H9 (cell line): ENCODE measurements at regions not wholly inside any gene's neighbourhood (a gene's known extent, or its start where the extent isn't known, plus 50 kb on each side); places are given as distances from the start of the nearest gene placed in this dataset.

Experiments
- DNase-seq: peaks from one replicate; pipeline ENCODE4 v3.0.0-alpha.2; 2017
- H2AFZ ChIP-seq: one replicate; pipeline ENCODE4 v1.6.1; 2013; ENCODE audit warnings: mild to moderate bottlenecking, low read length, control low read depth, moderate library complexity
- H2AK5ac ChIP-seq: 2 replicates; pipeline ENCODE4 v1.6.1; 2013; ENCODE audit warnings: low read length, control low read depth, mixed read lengths; ENCODE audit not compliant: insufficient read length
- H2BK120ac ChIP-seq: one replicate; pipeline ENCODE4 v1.6.1; 2013; ENCODE audit warnings: low read depth, mild to moderate bottlenecking, low read length, control low read depth, inconsistent platforms; ENCODE audit not compliant: poor library complexity, severe bottlenecking
- H2BK12ac ChIP-seq: 2 replicates; pipeline ENCODE4 v1.6.1; 2013; ENCODE audit warnings: low read length, control low read depth, mixed read lengths, low read depth; ENCODE audit not compliant: insufficient read length
- H2BK15ac ChIP-seq: 2 replicates; pipeline ENCODE4 v1.6.1; 2013; ENCODE audit warnings: low read depth, low read length, control low read depth
- H2BK20ac ChIP-seq: one replicate; pipeline ENCODE4 v1.6.1; 2013; ENCODE audit warnings: low read depth, mild to moderate bottlenecking, low read length, control low read depth, inconsistent platforms; ENCODE audit not compliant: poor library complexity, severe bottlenecking
- H2BK5ac ChIP-seq: 2 replicates; pipeline ENCODE4 v1.6.1; 2013; ENCODE audit warnings: low read length, control low read depth, mixed read lengths; ENCODE audit not compliant: insufficient read length
- H3K14ac ChIP-seq: 2 replicates; pipeline ENCODE4 v1.6.1; 2013; ENCODE audit warnings: low read length, control low read depth; ENCODE audit not compliant: insufficient read depth
- H3K18ac ChIP-seq: 2 replicates; pipeline ENCODE4 v1.6.1; 2013; ENCODE audit warnings: low read depth, mild to moderate bottlenecking, mixed read lengths, low read length, control low read depth; ENCODE audit not compliant: insufficient read length
- H3K23ac ChIP-seq: 2 replicates; pipeline ENCODE4 v1.6.1; 2013; ENCODE audit warnings: low read length, control low read depth, mixed read lengths, low read depth; ENCODE audit not compliant: insufficient read length
- H3K23me2 ChIP-seq: 2 replicates; pipeline ENCODE4 v1.6.1; 2013; ENCODE audit warnings: low read depth, mild to moderate bottlenecking, mixed read lengths, low read length, control low read depth; ENCODE audit not compliant: insufficient read length, poor library complexity, severe bottlenecking
- H3K27ac ChIP-seq: 2 replicates; pipeline ENCODE4 v1.5.1; 2013; ENCODE audit warnings: low read length, control low read depth, mixed read lengths, low read depth; ENCODE audit not compliant: insufficient read length
- H3K27me3 ChIP-seq: 2 replicates; pipeline ENCODE4 v1.6.1; 2013; ENCODE audit warnings: low read length, control low read depth, inconsistent platforms; ENCODE audit not compliant: insufficient read depth
- H3K4ac ChIP-seq: 2 replicates; pipeline ENCODE4 v1.6.1; 2013; ENCODE audit warnings: low read depth, mild to moderate bottlenecking, control low read depth, inconsistent platforms, low read length, moderate library complexity
- H3K4me1 ChIP-seq: 2 replicates; pipeline ENCODE4 v1.6.1; 2013; ENCODE audit warnings: low read length, control low read depth, inconsistent platforms; ENCODE audit not compliant: insufficient read depth
- H3K4me2 ChIP-seq: 2 replicates; pipeline ENCODE4 v1.6.1; 2013; ENCODE audit warnings: low read length, control low read depth, mixed read lengths; ENCODE audit not compliant: insufficient read length, insufficient read depth
- H3K56ac ChIP-seq: 2 replicates; pipeline ENCODE4 v1.6.1; 2013; ENCODE audit warnings: low read depth, mild to moderate bottlenecking, mixed read lengths, low read length, control low read depth; ENCODE audit not compliant: insufficient read length
- H3K79me1 ChIP-seq: 2 replicates; pipeline ENCODE4 v1.6.1; 2013; ENCODE audit warnings: low read depth, mild to moderate bottlenecking, moderate library complexity, low read length, control low read depth, inconsistent platforms; ENCODE audit not compliant: insufficient read depth, poor library complexity, severe bottlenecking
- H3K79me2 ChIP-seq: 2 replicates; pipeline ENCODE4 v1.6.1; 2013; ENCODE audit warnings: low read length, control low read depth, inconsistent platforms; ENCODE audit not compliant: insufficient read depth
- H3K9ac ChIP-seq: 2 replicates; pipeline ENCODE4 v1.6.1; 2013; ENCODE audit warnings: low read length, control low read depth, mixed read lengths; ENCODE audit not compliant: insufficient read length; ENCODE audit errors: extremely low read depth
- H3K9me3 ChIP-seq: one replicate; pipeline ENCODE4 v1.6.1; 2013; ENCODE audit warnings: low read depth, low read length, inconsistent platforms; ENCODE audit not compliant: control insufficient read depth
- H3T11ph ChIP-seq: one replicate; pipeline ENCODE4 v1.6.1; 2013; ENCODE audit warnings: mild to moderate bottlenecking, low read length, control low read depth, inconsistent platforms
- H4K20me1 ChIP-seq: one replicate; pipeline ENCODE4 v1.6.1; 2013; ENCODE audit not compliant: control insufficient read depth, insufficient read length, insufficient read depth
- H4K5ac ChIP-seq: 2 replicates; pipeline ENCODE4 v1.6.1; 2013; ENCODE audit warnings: low read depth, mild to moderate bottlenecking, mixed read lengths, low read length, control low read depth; ENCODE audit not compliant: insufficient read length
- H4K8ac ChIP-seq: replicated peaks from 2 replicates; pipeline ENCODE4 v1.6.1; 2013; ENCODE audit warnings: low read length, control low read depth, mixed read lengths, low read depth; ENCODE audit not compliant: insufficient read length
- H4K91ac ChIP-seq: 2 replicates; pipeline ENCODE4 v1.6.1; 2013; ENCODE audit warnings: low read depth, mild to moderate bottlenecking, moderate library complexity, mixed read lengths, low read length, control low read depth; ENCODE audit not compliant: insufficient read length
- H3K27ac Mint-ChIP-seq, 3 experiments: 2 replicates in 2 of 3; 3 replicates in 1 of 3; pipeline ENCODE4 v1.8.0; 2020 to 2021; ENCODE audit warnings: mixed read lengths in 3 of 3, mild to moderate bottlenecking in 1 of 3, moderate library complexity in 1 of 3
- H3K27me3 Mint-ChIP-seq: 2 replicates; pipeline ENCODE4 v1.8.0; 2021; ENCODE audit warnings: low read depth, mild to moderate bottlenecking, moderate library complexity, mixed read lengths
- H3K36me3 Mint-ChIP-seq, 3 experiments: 2 replicates in 2 of 3; 3 replicates in 1 of 3; pipeline ENCODE4 v1.8.0; 2020 to 2021; ENCODE audit warnings: low read depth in 3 of 3, mixed read lengths in 3 of 3; ENCODE audit not compliant: insufficient read depth in 1 of 3
- H3K4me1 Mint-ChIP-seq, 2 experiments: 2 replicates each; pipeline ENCODE4 v1.8.0; 2020; ENCODE audit warnings: mixed read lengths in 2 of 2
- H3K4me3 Mint-ChIP-seq, 2 experiments: 2 replicates in 1 of 2; 3 replicates in 1 of 2; pipeline ENCODE4 v1.8.0; 2020 to 2021; ENCODE audit warnings: mild to moderate bottlenecking in 2 of 2, mixed read lengths in 2 of 2, moderate library complexity in 1 of 2
- H3K9me3 Mint-ChIP-seq, 2 experiments: 2 replicates in 1 of 2; 3 replicates in 1 of 2; pipeline ENCODE4 v1.8.0; 2020; ENCODE audit warnings: mild to moderate bottlenecking in 2 of 2, mixed read lengths in 2 of 2, moderate library complexity in 1 of 2
- CTCF ChIP-seq: fragments of 200-600 bp; sonication (generic); conservative IDR thresholded peaks from 3 replicates; pipeline ENCODE4 v1.8.0; 2021; ENCODE audit warnings: antibody characterized with exemption, mild to moderate bottlenecking
- WGBS: extraction: QIAGEN DNeasy Blood & Tissue Kit; methylation state at CpG from one replicate; pipeline ENCODE4 v1.1.7; 2013; ENCODE audit warnings: missing lambda C conversion rate, low lambda C conversion rate, mixed read lengths; ENCODE audit not compliant: insufficient read length; ENCODE audit errors: extremely low coverage; 5-methylcytosine and 5-hydroxymethylcytosine counted together

- Histone ChIP-seq H3K23ac (no peak overlapping the region), H2AFZ (no peak overlapping the region), H3T11ph (no peak overlapping the region), H4K91ac (no peak overlapping the region), H3K56ac (no peak overlapping the region), H3K4ac (no peak overlapping the region), H2AK5ac (no peak overlapping the region), H3K14ac (no peak overlapping the region), H3K4me1 (peaks cover 1% of the 10 kb centered on the region; the same call in 1 of the 2 replicates), H3K9me3 (no peaks in the 10 kb centered on the region), H3K23me2 (no peaks in the 10 kb centered on the region), H4K8ac (no peak overlapping the region), H3K27me3 (no peaks in the 10 kb centered on the region), H2BK120ac (no peak overlapping the region), H2BK15ac (no peak overlapping the region), H3K79me1 (no peaks in the 10 kb centered on the region), H3K4me2 (no peak overlapping the region), H2BK20ac (no peak overlapping the region), H3K18ac (no peak overlapping the region), H2BK12ac (no peak overlapping the region), H3K9ac (no peak overlapping the region), H4K20me1 (no peaks in the 10 kb centered on the region), H4K5ac (no peak overlapping the region), H2BK5ac (no peak overlapping the region), H3K79me2 (no peaks in the 10 kb centered on the region), H3K27ac (no peak overlapping the region)
- Mint-ChIP-seq H3K27me3 (no peaks in the 10 kb centered on the region; the same call in 1 of the 2 replicates), H3K4me1 (peaks cover 9 to 13% of the 10 kb centered on the region in 2 experiments), H3K27ac (no peak overlapping the region), H3K4me3 (no peak overlapping the region), H3K36me3 (no peaks in the 10 kb centered on the region; a peak in 2 of 7 replicates), H3K9me3 (no peaks in the 10 kb centered on the region; a peak in 1 of 5 replicates)
- no peak for DNase-seq
- WGBS = no CpG with 5 or more reads among the region's 2 CpGs
- TF ChIP-seq CTCF = no peak
Observed at GRCh38 chr2:60047347-60047746, 506.1 kb downstream of the BCL11A start.
